Fibroblast of skin of abdomen (primary cell): ENCODE measurements at regions not wholly inside any gene's neighbourhood (a gene's known extent, or its start where the extent isn't known, plus 50 kb on each side); places are given as distances from the start of the nearest gene placed in this dataset.
"Not testable (repeated sequence)": the region's sequence is repeated elsewhere in the genome, so short reads cannot be mapped to it uniquely, and the experiment has no call there.

Source experiments
- DNase-seq: peaks from one replicate; pipeline ENCODE4 v3.0.0-alpha.2; 2013

DNA sequence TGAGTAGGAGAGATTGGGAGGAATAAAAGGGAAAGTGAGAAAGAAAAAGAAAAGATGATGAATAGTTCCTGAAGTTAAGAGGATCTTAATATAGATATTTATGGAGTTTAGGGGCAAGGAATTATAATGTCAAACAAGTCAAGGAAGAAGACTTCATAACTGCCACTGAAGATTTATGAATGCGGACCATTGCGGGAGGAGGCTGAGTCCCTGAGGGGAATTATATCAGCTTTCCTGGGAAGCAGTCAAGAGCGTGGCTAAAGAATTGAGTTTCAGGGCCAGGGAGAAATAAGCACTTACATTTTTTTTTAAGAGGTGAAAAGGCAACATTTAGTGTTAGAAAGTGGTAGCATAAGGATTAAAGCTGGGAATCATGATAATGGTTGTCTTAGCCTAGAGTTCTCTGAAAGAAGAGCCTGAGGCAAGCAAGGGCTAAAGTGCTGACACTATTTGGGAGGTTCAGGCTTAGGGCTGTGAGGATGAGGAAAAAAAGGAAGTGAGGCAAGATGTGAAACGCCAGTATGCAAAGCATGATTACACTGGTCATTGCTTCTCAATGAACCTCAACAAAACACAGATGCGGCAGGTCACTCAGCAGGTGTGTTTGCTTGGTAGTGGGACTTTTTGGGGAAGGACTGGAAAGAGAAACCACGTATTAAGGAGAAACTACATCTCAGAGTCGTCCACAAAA is 217.1 kb downstream of the SLC4A3 start:
- no peak for DNase-seq

DNA sequence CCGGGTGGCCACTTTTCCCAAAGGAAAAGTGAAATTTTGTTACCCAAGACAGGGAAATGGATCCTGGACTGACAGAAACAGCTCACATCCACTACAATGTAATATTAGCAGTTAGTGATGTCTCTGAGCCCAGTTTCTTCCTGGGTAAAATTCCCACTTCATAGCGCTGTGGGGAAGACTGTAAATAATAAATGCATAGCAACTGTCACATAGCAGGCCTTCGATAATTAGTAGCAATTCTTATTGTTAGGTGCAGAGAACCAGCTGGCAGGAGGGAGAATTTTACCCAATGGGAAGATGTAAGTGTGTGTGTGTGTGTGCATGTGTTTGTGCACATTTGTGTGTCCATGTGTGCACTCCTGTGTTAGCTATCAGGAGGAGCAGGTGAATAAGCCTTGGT is 221.5 kb downstream of the SLC4A3 start:
- DNase-seq = no peak

DNA sequence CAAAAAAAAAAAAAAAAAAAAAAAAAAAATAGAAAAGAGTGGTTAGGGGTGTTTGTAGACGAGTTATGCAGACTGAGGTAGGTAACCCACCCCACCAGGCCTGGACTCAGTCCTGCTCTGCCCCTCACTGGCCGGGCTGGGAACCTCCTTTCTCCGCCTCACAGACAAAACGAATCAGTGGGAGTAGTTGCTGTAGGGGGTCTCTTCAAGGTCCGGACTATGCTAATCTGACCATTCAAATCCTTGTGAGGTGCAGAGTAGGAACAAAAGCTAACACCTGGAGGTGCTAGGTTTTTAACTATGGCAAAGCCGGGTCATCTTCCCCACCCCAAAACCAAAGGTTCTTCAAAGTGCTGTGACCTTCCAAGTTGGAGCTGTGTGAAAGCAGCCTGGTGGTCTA is 223.7 kb downstream of the SLC4A3 start:
- no peak for DNase-seq

- DNase-seq = peak; percentile 17
Observed at GRCh38 chr2:219851801-219852481, 224.5 kb downstream of the SLC4A3 start.

GRCh38 chr2:219852626-219853025 is 225.2 kb downstream of the SLC4A3 start:
- no peak for DNase-seq

DNA sequence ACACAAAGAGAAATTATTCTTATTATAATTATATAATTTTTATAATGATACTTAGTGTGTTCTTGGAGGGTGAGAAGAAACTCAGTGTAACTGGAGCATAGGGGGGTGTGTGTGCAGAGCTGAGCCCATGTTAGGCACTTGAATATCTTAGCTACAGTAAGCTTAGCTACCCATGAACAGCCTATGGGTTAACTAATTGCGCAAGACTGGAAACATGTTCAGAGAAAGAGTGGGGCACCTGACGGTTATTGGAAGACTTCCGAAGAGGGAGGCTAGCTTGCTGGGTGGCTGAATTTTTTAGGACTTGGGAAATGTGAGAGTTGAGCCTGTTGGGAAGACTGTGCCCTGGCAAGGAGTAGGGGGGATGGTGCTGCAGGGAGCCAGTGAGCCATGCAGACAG is 229.2 kb downstream of the SLC4A3 start:
- DNase-seq = no peak

GRCh38 chr2:219857751-219858150 is 230.3 kb downstream of the SLC4A3 start:
- DNase-seq = no peak

- no peak for DNase-seq
Observed at GRCh38 chr2:219861307-219861706, 233.9 kb downstream of the SLC4A3 start.

DNA sequence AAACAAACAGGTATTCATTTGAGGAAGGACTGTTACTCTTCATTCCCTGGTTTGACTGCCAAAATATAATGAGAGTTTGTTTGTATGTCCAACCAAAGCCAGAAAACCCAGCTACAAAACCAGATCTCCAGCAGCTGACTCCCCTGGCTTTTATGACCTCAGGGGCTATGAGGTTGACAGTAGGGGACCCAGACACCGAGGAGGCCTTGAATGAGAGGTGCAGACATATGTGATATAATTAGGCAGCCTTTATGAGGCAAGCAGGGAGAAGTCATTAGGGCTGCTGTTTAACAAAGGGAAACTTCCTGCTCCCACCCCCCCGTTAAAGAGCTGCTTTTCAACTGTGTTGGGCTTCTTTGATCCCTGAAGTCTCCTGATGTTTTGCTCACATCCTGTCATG is 236.7 kb downstream of the SLC4A3 start:
- no peak for DNase-seq

DNA sequence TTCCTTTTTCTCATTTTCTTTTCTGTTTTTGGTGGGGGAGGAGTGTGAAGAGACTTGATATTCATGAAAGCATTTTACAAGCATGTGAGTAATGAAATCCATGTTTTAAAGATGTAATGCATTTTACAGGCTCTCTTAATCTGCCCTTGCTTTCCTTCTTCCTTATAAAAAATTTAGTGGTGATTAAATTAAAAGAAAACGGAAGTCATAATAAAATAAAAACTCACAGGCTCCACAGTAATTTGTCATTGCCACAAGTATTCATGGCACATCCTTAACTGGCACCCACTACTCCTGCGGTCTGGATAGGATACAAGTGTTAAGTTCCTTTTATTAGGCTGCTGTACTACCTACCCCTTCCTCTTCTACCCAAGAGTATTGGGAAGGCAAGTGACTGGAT is 241.2 kb downstream of the SLC4A3 start:
- DNase-seq = peak; percentile 9

- DNase-seq = peak; percentile 31
Observed at GRCh38 chr2:219870041-219870440, 242.6 kb downstream of the SLC4A3 start.

GRCh38 chr2:219871351-219871750 is 243.9 kb downstream of the SLC4A3 start:
- no peak for DNase-seq

- DNase-seq = no peak
Observed at GRCh38 chr2:219875036-219875435, 247.6 kb downstream of the SLC4A3 start.

- DNase-seq = not testable (repeated sequence)
Observed at GRCh38 chr2:219875986-219876385, 248.6 kb downstream of the SLC4A3 start.

- DNase-seq = no peak
Observed at GRCh38 chr2:219876931-219877330, 249.5 kb downstream of the SLC4A3 start.

- no peak for DNase-seq
Observed at GRCh38 chr2:219877728-219878127, 250.3 kb downstream of the SLC4A3 start.

DNA sequence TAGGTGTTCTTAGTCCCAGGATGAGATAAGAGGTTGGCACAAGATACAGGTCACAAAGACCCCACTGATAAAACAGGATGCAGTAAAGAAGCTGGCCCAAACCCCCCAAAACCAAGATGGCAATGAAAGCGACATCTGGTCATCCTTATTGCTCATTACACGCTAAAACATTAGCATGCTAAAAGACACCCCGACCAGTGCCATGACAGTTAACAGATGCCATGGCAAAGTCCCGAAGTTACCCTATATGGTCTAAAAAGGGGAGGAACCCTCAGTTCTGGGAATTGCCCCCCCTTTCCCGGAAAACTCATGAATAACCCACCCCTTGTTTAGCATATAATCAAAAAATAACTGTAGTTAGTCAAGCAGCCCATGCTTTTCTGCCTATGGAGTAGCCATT is 251.1 kb downstream of the SLC4A3 start:
- no peak for DNase-seq

- DNase-seq = no peak
Observed at GRCh38 chr2:219881851-219882250, 254.4 kb downstream of the SLC4A3 start.

GRCh38 chr2:219886615-219887014 is 259.2 kb downstream of the SLC4A3 start:
- no peak for DNase-seq

GRCh38 chr2:219887870-219888269 is 260.4 kb downstream of the SLC4A3 start:
- DNase-seq = no peak

DNA sequence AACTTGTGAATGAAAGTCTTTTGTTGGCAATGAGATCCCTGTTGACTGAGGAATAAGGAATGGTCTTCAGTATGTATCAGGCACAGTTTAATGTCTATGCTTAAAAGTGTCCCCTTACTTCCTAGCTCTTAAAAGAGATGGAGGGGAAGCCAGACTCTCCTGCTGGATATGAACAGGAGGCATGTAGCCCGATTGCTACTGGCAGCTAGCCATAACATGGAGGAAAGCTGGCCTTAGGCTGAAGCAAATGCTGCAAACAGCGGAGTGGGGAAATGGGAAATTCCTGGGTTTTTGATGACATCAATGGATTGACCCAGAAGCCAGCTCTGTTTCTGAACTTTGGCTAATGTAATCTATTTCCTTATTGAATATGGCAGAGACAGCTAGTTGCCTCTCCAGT is 266.1 kb downstream of the SLC4A3 start:
- no peak for DNase-seq

- DNase-seq = no peak
Observed at GRCh38 chr2:219897456-219897855, 270.0 kb downstream of the SLC4A3 start.

DNA sequence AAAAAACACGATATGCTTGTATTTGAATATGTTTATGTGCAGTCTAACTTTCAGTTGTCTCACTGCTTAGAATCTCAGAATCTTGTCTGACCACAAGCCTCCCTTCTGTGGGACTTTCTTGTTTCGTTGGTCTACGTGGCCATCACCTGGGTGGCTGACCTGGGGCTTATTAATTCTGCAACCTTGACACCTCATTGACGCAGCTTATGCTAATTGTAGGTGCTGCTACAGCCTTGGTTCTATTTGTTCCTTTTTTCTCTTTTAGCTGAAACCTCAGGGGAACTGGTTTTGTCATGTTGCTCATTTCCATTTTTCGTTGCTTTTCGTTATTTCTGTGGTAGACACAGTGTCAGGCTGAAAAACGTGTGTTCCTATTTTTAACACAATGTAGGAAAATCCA is 273.7 kb downstream of the SLC4A3 start:
- no peak for DNase-seq

DNA sequence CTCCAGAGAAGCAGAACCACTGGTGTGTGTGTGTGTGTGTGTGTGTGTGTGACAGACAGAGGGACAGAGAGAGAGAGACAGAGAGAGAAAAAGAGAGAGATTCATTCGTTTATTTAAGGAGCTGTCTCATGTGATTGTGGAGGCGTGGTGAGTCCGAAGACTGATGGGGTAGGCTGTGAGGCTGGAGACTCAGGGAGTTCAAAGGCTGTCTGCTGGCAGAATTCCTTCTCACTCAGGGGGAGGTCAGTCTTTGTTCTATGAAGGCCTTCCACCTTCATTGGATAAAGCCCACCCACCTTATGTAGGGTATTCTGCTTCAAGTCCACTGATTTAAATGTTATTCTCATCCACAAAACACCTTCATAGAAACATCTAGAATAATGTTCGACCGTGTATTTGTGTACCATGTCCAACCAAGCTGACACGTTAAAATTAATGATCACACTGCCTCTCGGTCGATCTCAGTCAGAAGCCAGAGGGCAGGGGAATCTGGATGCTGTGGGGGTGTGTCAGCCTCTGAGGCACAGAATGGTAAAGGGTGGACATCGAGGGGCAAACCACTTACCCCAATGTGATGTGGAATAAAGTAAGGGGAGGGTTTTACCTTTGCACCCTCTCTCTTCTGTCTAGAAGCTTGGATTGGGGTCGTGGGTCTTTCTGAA is 275.6 kb downstream of the SLC4A3 start:
- DNase-seq = no peak
